Natural killer cell treated with Interleukin-12 subunit alpha and Interleukin-12 subunit beta and Interleukin-15 and Interleukin-18, amount 100 ng/mL, for 72 hours (primary cell): ENCODE measurements at regions not wholly inside any gene's neighbourhood (a gene's known extent, or its start where the extent isn't known, plus 50 kb on each side); places are given as distances from the start of the nearest gene placed in this dataset.
"Not testable (repeated sequence)": the region's sequence is repeated elsewhere in the genome, so short reads cannot be mapped to it uniquely, and the experiment has no call there.

Experiments
- ATAC-seq, 2 donors: fragments of 150-1000 bp; cut with Tn5 transposase in 1 of 2; sonication (Bioruptor Pico), chemical (Tn5 transposase) in 1 of 2; 2 replicates each; pipeline ENCODE4 v1.10.0; 2021
- DNase-seq: peaks from one replicate; pipeline ENCODE4 v3.0.0; 2022; ENCODE audit warnings: low spot score
- H3K27ac Mint-ChIP-seq, 2 donors: 1 replicate in 1 of 2; 2 replicates in 1 of 2; pipeline ENCODE4 v1.8.0; 2022; ENCODE audit warnings: mixed read lengths in 2 of 2, mild to moderate bottlenecking in 1 of 2, moderate library complexity in 1 of 2
- H3K27me3 Mint-ChIP-seq, 2 donors: 1 replicate in 1 of 2; 2 replicates in 1 of 2; pipeline ENCODE4 v1.8.0; 2022; ENCODE audit warnings: mixed read lengths in 2 of 2
- H3K36me3 Mint-ChIP-seq: one replicate; pipeline ENCODE4 v1.8.0; 2022; ENCODE audit warnings: mixed read lengths
- H3K4me1 Mint-ChIP-seq, 2 donors: 1 replicate in 1 of 2; 2 replicates in 1 of 2; pipeline ENCODE4 v1.8.0; 2022; ENCODE audit warnings: low read depth in 2 of 2, mixed read lengths in 2 of 2, mild to moderate bottlenecking in 1 of 2
- H3K4me3 Mint-ChIP-seq: one replicate; pipeline ENCODE4 v1.8.0; 2022; ENCODE audit warnings: mixed read lengths
- H3K9me3 Mint-ChIP-seq: 2 replicates; pipeline ENCODE4 v1.8.0; 2022; ENCODE audit warnings: mixed read lengths

GRCh38 chr13:82457548-82457947 is 1424.7 kb downstream of the SLITRK1 start:
- H3K36me3 Mint-ChIP-seq: peaks cover 11% of the 10 kb centered on the region
- not testable (repeated sequence) for H3K4me1 Mint-ChIP-seq, H3K27me3 Mint-ChIP-seq, H3K4me3 Mint-ChIP-seq, H3K27ac Mint-ChIP-seq, DNase-seq, ATAC-seq
- H3K9me3 Mint-ChIP-seq: peaks cover 17% of the 10 kb centered on the region

- H3K4me3 Mint-ChIP-seq: no peak overlapping the region
- peaks cover 7% of the 10 kb centered on the region for H3K9me3 Mint-ChIP-seq
- no peaks in the 10 kb centered on the region for H3K27me3 Mint-ChIP-seq
- H3K27ac Mint-ChIP-seq: no peak overlapping the region
- no peaks in the 10 kb centered on the region for H3K36me3 Mint-ChIP-seq
- DNase-seq (no peak), ATAC-seq (no peak)
- no peaks in the 10 kb centered on the region for H3K4me1 Mint-ChIP-seq
These were observed 1434.7 kb downstream of the SLITRK1 start for GRCh38 chr13:82447416-82448077.

GRCh38 chr13:82439159-82439904 is 1442.9 kb downstream of the SLITRK1 start:
- H3K27ac Mint-ChIP-seq: no peak overlapping the region
- H3K27me3 Mint-ChIP-seq: no peaks in the 10 kb centered on the region
- ATAC-seq (no peak), DNase-seq (no peak)
- H3K9me3 Mint-ChIP-seq: peaks cover 20% of the 10 kb centered on the region
- H3K4me3 Mint-ChIP-seq: no peak overlapping the region
- no peaks in the 10 kb centered on the region for H3K4me1 Mint-ChIP-seq
- peaks cover 8% of the 10 kb centered on the region for H3K36me3 Mint-ChIP-seq

- no peak for DNase-seq
- Mint-ChIP-seq H3K9me3 (peaks cover 16% of the 10 kb centered on the region), H3K27ac (no peak overlapping the region), H3K4me3 (no peak overlapping the region), H3K27me3 (no peaks in the 10 kb centered on the region), H3K36me3 (peaks cover 8% of the 10 kb centered on the region), H3K4me1 (no peaks in the 10 kb centered on the region)
- ATAC-seq: no peak
These were observed 1444.0 kb downstream of the SLITRK1 start for GRCh38 chr13:82438320-82438719.

- H3K36me3 Mint-ChIP-seq: peaks cover 8% of the 10 kb centered on the region
- H3K4me3 Mint-ChIP-seq: no peak overlapping the region
- H3K4me1 Mint-ChIP-seq: no peaks in the 10 kb centered on the region
- ATAC-seq (no peak), DNase-seq (no peak)
- H3K27ac Mint-ChIP-seq: no peak overlapping the region
- no peaks in the 10 kb centered on the region for H3K27me3 Mint-ChIP-seq
- H3K9me3 Mint-ChIP-seq: peaks cover 16% of the 10 kb centered on the region
These were observed 1446.1 kb downstream of the SLITRK1 start for GRCh38 chr13:82436099-82436585.

- peaks cover 13% of the 10 kb centered on the region for H3K9me3 Mint-ChIP-seq
- DNase-seq: no peak
- peaks cover 8% of the 10 kb centered on the region for H3K36me3 Mint-ChIP-seq
- no peak for ATAC-seq
- H3K27me3 Mint-ChIP-seq: no peaks in the 10 kb centered on the region
- H3K27ac Mint-ChIP-seq: no peak overlapping the region
- no peaks in the 10 kb centered on the region for H3K4me1 Mint-ChIP-seq
- no peak overlapping the region for H3K4me3 Mint-ChIP-seq
These were observed 1449.3 kb downstream of the SLITRK1 start for GRCh38 chr13:82432949-82433348.

GRCh38 chr13:82412749-82413148 is 1469.5 kb downstream of the SLITRK1 start:
- Mint-ChIP-seq H3K36me3 (peaks cover 4% of the 10 kb centered on the region), H3K4me1 (no peaks in the 10 kb centered on the region), H3K9me3 (peaks cover 10% of the 10 kb centered on the region), H3K27ac (no peak overlapping the region), H3K27me3 (no peaks in the 10 kb centered on the region), H3K4me3 (no peak overlapping the region)
- DNase-seq: no peak
- ATAC-seq: no peak

- DNase-seq (no peak), ATAC-seq (no peak)
- H3K4me3 Mint-ChIP-seq: no peak overlapping the region
- H3K27ac Mint-ChIP-seq: no peak overlapping the region
- H3K9me3 Mint-ChIP-seq: peaks cover 10% of the 10 kb centered on the region
- no peaks in the 10 kb centered on the region for H3K27me3 Mint-ChIP-seq
- no peaks in the 10 kb centered on the region for H3K36me3 Mint-ChIP-seq
- no peaks in the 10 kb centered on the region for H3K4me1 Mint-ChIP-seq
These were observed 1475.0 kb downstream of the SLITRK1 start for GRCh38 chr13:82407321-82407720.

GRCh38 chr13:82374719-82375118 is 1507.6 kb downstream of the SLITRK1 start:
- H3K36me3 Mint-ChIP-seq: no peaks in the 10 kb centered on the region
- H3K4me1 Mint-ChIP-seq: no peaks in the 10 kb centered on the region
- H3K27me3 Mint-ChIP-seq: no peaks in the 10 kb centered on the region
- H3K9me3 Mint-ChIP-seq: peaks cover 4% of the 10 kb centered on the region
- DNase-seq: no peak
- no peak overlapping the region for H3K27ac Mint-ChIP-seq
- no peak for ATAC-seq
- H3K4me3 Mint-ChIP-seq: no peak overlapping the region

GRCh38 chr13:82370316-82370715 is 1512.0 kb downstream of the SLITRK1 start:
- DNase-seq: no peak
- no peak overlapping the region for H3K4me3 Mint-ChIP-seq
- H3K36me3 Mint-ChIP-seq: no peaks in the 10 kb centered on the region
- H3K4me1 Mint-ChIP-seq: no peaks in the 10 kb centered on the region
- peaks cover 4% of the 10 kb centered on the region for H3K9me3 Mint-ChIP-seq
- no peak for ATAC-seq
- H3K27ac Mint-ChIP-seq: no peak overlapping the region
- no peaks in the 10 kb centered on the region for H3K27me3 Mint-ChIP-seq

- ATAC-seq (no peak), DNase-seq (no peak)
- Mint-ChIP-seq H3K27ac (no peak overlapping the region), H3K4me3 (no peak overlapping the region), H3K36me3 (no peaks in the 10 kb centered on the region), H3K27me3 (no peaks in the 10 kb centered on the region), H3K4me1 (no peaks in the 10 kb centered on the region), H3K9me3 (no peaks in the 10 kb centered on the region)
These were observed 1517.7 kb downstream of the SLITRK1 start for GRCh38 chr13:82364525-82364924.

- ATAC-seq (no peak), DNase-seq (no peak)
- H3K4me3 Mint-ChIP-seq: no peak overlapping the region
- H3K9me3 Mint-ChIP-seq: peaks cover 11% of the 10 kb centered on the region
- H3K27me3 Mint-ChIP-seq: no peaks in the 10 kb centered on the region
- no peak overlapping the region for H3K27ac Mint-ChIP-seq
- peaks cover 5% of the 10 kb centered on the region for H3K36me3 Mint-ChIP-seq
- H3K4me1 Mint-ChIP-seq: no peaks in the 10 kb centered on the region
These were observed 1524.0 kb downstream of the SLITRK1 start for GRCh38 chr13:82358284-82358683.

GRCh38 chr13:82356667-82357410 is 1525.4 kb downstream of the SLITRK1 start:
- no peak for DNase-seq
- H3K36me3 Mint-ChIP-seq: peaks cover 5% of the 10 kb centered on the region

GRCh38 chr13:82344867-82345266 is 1537.4 kb downstream of the SLITRK1 start:
- Mint-ChIP-seq H3K4me1 (no peaks in the 10 kb centered on the region), H3K4me3 (no peak overlapping the region), H3K27ac (no peak overlapping the region), H3K36me3 (no peaks in the 10 kb centered on the region), H3K9me3 (peaks cover 7% of the 10 kb centered on the region), H3K27me3 (no peaks in the 10 kb centered on the region)
- DNase-seq (no peak), ATAC-seq (no peak)

More at GRCh38 chr13:82356667-82357410, 1525.4 kb downstream of the SLITRK1 start:
- H3K4me1 Mint-ChIP-seq: no peaks in the 10 kb centered on the region
- no peak for ATAC-seq
- peaks cover 16% of the 10 kb centered on the region for H3K9me3 Mint-ChIP-seq
- no peaks in the 10 kb centered on the region for H3K27me3 Mint-ChIP-seq
- no peak overlapping the region for H3K4me3 Mint-ChIP-seq
- H3K27ac Mint-ChIP-seq: no peak overlapping the region
